Stomach (tissue), 4 donors: ENCODE measurements at regions not wholly inside any gene's neighbourhood (a gene's known extent, or its start where the extent isn't known, plus 50 kb on each side); places are given as distances from the start of the nearest gene placed in this dataset.

Experiments
- CTCF ChIP-seq, 7 experiments: fragments of 450-650 bp in 4 of 7; fragments of 200-600 bp in 3 of 7; sonication (generic) in 3 of 7; IDR thresholded peaks; one replicate each; pipeline ENCODE4 v1.5.1; 2016 to 2019; ENCODE audit warnings: antibody characterized with exemption in 7 of 7, control low read depth in 2 of 7, mild to moderate bottlenecking in 1 of 7
- EP300 ChIP-seq: sonication (generic); formaldehyde crosslinking; IDR thresholded peaks from one replicate; pipeline ENCODE4 v1.6.1; 2017; ENCODE audit warnings: antibody characterized with exemption
- POLR2A ChIP-seq, 4 donors: fragments of 450-650 bp; IDR thresholded peaks; one replicate each; pipeline ENCODE4 v1.6.1; 2016; ENCODE audit warnings: antibody characterized with exemption in 4 of 4, control low read depth in 2 of 4, mild to moderate bottlenecking in 1 of 4, moderate library complexity in 1 of 4
- POLR2AphosphoS5 ChIP-seq, 3 donors: sonication (generic); formaldehyde crosslinking; IDR thresholded peaks; one replicate each; pipeline ENCODE4 v1.6.1; 2016; ENCODE audit warnings: antibody characterized with exemption in 3 of 3

GRCh38 chr1:218669431-218669830 lies 324.3 kb downstream of the TGFB2 start:
- TF ChIP-seq CTCF (IDR thresholded peaks at IDR 0.05) (no peak), POLR2A (IDR thresholded peaks at IDR 0.05) (no peak), POLR2AphosphoS5 (IDR thresholded peaks at IDR 0.05) (no peak), EP300 (no peak)
